Astrocyte of the cerebellum (primary cell): ENCODE measurements at regions not wholly inside any gene's neighbourhood (a gene's known extent, or its start where the extent isn't known, plus 50 kb on each side); places are given as distances from the start of the nearest gene placed in this dataset.
A peak's percentile ranks its signal among the peaks of the same experiment; 100 is the strongest.
"Not testable (repeated sequence)": the region's sequence is repeated elsewhere in the genome, so short reads cannot be mapped to it uniquely, and the experiment has no call there.

Experiments
- DNase-seq: peaks from one replicate; pipeline ENCODE4 v3.0.0-alpha.2; 2011; ENCODE audit warnings: low read depth
- H3K4me3 ChIP-seq: 2 replicates; pipeline ENCODE4 v1.5.1; 2011; ENCODE audit warnings: mild to moderate bottlenecking, low read depth, low read length, moderate library complexity
- in situ Hi-C: cut with HindIII; loops from 2 replicates; pipeline ENCODE4 v1.10.0; 2017; ENCODE audit warnings: low sequenced_read_pairs
- TF ChIP-seq, protein P1 (sequence below): IDR thresholded peaks from 2 replicates; pipeline ENCODE4 v1.5.1; 2012; ENCODE audit warnings: low read length, low read depth, moderate library complexity, mild to moderate bottlenecking; ENCODE audit errors: missing control alignments

DNA sequence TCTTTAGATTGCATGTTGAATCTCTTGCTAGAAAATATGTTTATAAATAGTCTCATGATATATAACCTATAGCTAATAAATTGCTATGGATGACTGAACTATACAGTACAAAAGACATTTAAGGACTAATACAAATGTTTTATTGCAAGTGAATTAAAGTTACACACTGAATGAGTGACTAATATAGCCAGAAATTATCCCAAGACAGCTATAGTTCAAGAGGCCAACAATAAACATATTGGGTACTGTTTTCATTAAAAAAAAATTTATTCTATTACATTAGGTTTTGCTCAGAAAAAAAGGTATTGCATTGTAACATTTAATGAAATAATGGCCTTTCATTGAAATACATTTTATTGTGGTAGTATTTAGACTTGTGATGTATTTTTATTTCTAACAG lies 819.1 kb downstream of the TRIML1 start:
- TF ChIP-seq, protein P1, sequence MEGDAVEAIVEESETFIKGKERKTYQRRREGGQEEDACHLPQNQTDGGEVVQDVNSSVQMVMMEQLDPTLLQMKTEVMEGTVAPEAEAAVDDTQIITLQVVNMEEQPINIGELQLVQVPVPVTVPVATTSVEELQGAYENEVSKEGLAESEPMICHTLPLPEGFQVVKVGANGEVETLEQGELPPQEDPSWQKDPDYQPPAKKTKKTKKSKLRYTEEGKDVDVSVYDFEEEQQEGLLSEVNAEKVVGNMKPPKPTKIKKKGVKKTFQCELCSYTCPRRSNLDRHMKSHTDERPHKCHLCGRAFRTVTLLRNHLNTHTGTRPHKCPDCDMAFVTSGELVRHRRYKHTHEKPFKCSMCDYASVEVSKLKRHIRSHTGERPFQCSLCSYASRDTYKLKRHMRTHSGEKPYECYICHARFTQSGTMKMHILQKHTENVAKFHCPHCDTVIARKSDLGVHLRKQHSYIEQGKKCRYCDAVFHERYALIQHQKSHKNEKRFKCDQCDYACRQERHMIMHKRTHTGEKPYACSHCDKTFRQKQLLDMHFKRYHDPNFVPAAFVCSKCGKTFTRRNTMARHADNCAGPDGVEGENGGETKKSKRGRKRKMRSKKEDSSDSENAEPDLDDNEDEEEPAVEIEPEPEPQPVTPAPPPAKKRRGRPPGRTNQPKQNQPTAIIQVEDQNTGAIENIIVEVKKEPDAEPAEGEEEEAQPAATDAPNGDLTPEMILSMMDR: no peak
- in situ Hi-C loops: no loop called here
- H3K4me3 ChIP-seq: no peak overlapping the region
- DNase-seq: no peak

DNA sequence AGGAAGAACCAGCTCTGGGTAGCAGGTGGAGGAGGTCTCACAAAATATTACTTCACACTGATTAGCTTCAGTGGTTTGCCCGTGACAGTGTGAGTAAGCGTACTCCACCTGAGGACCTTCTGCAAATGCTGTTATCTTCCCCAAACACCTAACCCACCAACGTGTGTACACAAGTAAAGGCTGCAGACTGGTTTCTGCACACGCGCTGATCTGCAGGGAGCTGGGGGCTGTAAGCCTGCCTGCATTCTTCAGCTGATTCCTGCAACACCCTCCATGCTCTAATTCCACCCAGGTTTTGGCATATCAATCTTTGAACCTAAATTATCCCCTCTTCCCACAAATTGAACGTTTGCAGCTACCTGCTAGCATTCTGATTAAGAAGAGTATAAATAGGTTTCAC lies 820.2 kb downstream of the TRIML1 start:
- TF ChIP-seq, protein P1: no peak
- DNase-seq: no peak
- in situ Hi-C loops: no loop called here
- no peak overlapping the region for H3K4me3 ChIP-seq

- in situ Hi-C loops: no loop called here
- TF ChIP-seq, protein P1: no peak
- DNase-seq: no peak
- H3K4me3 ChIP-seq: no peak overlapping the region
Observed at GRCh38 chr4:188960411-188961093, 821.3 kb downstream of the TRIML1 start.

GRCh38 chr4:188971125-188971524 lies 831.9 kb downstream of the TRIML1 start:
- no peak for DNase-seq
- no peak overlapping the region for H3K4me3 ChIP-seq
- TF ChIP-seq, protein P1: peak; percentile 37
- in situ Hi-C loops: no loop called here

- in situ Hi-C loops: no loop called here
- no peak overlapping the region for H3K4me3 ChIP-seq
- TF ChIP-seq, protein P1: no peak
- DNase-seq: no peak
Observed at GRCh38 chr4:188975271-188975670, 836.0 kb downstream of the TRIML1 start.

- no peak overlapping the region for H3K4me3 ChIP-seq
- in situ Hi-C loops: no loop called here
- TF ChIP-seq, protein P1: no peak
- DNase-seq: peak; percentile 57
Observed at GRCh38 chr4:188976644-188977115, 837.4 kb downstream of the TRIML1 start.

DNA sequence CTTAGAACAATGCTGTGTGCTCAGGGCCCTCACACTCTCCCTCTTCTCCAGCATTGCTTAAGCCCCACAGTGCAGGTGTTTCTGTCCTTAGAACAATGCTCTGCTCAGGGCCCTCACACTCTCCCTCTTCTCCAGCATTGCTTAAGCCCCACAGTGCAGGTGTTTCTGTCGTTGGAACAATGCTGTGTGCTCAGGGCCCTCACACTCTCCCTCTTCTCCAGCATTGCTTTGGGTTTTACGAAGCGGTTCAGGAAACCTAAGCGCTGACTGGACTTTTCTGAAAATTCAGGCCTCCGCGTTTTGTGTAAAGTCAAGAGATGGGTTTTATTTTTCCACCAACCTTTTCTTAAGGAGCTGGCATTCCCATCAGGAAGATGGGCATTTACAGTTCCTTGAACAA lies 838.0 kb downstream of the TRIML1 start:
- DNase-seq, in situ Hi-C loops, H3K4me3 ChIP-seq: not testable (repeated sequence)
